ENCODE measurements at regions not wholly inside any gene's neighbourhood (a gene's known extent, or its start where the extent isn't known, plus 50 kb on each side); places are given as distances from the start of the nearest gene placed in this dataset.
"Not testable (repeated sequence)": the region's sequence is repeated elsewhere in the genome, so short reads cannot be mapped to it uniquely, and the experiment has no call there.

DNA sequence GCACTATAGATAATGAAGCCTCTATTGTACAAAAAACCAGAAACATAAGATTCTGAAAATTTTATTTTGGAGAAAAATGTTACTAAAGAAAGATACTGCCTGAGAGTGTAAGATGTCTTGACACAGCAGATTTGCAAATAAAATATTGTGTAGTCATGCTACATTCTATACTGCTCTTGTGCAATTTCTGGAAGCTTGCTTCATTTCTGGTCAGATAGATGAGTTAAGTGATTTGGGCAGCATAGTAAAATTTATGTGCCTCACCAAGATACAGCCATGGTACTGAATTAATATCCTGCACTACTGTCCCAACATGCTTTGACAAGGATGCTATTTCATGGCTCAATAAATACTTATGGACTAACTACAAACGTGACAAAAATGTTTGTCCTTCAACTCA lies 55.1 kb upstream of the STARD13 start:
- DNase-seq (ENCODE audit: low read depth): no peak

- no peak for DNase-seq (ENCODE audit: low read depth)
Observed at GRCh38 chr13:33341861-33342452, 56.4 kb upstream of the STARD13 start.

GRCh38 chr13:33345842-33346241 lies 60.3 kb upstream of the STARD13 start:
- DNase-seq (ENCODE audit: low read depth): no peak

DNA sequence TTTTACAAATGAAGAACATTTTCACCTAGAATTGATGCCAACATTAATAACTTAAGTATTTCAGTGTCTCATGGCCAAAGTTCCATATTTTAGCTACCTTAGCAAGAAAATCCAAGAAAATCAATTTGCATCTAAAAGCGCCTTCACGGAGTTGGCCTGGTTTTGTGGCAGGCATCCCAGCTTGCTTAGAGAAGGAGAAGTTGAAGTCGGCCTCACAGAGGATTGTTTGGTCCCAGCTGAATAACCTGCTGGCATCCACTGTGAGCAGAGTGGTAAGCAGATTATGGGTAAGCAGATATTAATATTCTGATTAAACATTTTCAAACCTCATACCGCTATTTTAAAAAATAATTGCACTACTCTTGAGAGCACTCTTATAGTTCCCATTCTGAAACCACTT lies 62.3 kb upstream of the STARD13 start:
- DNase-seq (ENCODE audit: low read depth): no peak

- no peak for DNase-seq (ENCODE audit: low read depth)
Observed at GRCh38 chr13:33348366-33348765, 62.8 kb upstream of the STARD13 start.

GRCh38 chr13:33349288-33349985 lies 63.9 kb upstream of the STARD13 start:
- no peak for DNase-seq (ENCODE audit: low read depth)

DNA sequence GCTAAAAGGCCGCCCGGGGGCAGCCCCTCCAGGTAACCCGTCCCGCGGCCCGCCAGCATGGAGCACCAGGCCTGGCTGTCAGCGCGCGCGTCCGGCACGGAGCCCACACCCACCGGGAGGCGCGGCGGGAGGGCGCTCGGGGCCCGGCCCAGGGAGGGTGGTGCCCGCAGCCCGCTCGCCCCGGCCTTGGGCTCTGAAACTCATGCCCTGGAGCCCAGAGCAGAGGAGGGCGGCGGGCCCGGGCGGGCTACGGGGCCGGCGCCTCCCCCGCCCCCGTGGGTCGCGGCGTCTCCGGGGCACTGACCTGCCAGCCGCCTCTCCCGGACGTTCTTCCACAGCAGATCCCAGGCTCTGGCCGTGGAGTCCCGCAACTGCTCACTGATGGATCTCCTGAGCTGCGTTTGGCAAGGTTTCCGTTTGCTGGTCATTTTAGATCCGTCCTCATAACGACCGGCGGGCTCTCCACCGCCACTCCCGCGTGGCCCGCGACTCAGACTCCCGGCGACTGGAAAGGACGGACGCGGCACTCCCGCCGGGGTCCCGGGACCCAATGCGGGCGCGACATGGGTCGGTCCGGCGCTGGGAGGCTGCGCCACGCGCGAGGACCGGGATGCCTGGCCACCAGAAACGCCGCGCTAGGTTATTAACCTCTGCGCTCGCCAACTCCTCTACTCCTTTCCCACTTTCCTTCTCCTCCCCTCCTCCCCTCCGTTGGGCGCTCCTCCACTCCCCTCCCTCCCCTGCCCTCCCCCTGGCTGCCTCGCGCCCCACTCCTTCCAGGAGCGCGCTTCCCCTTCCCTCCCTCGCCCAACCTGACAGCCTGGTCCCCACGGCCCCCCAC lies 64.7 kb upstream of the STARD13 start:
- no peak for DNase-seq (ENCODE audit: low read depth)

GRCh38 chr13:33351319-33351718 lies 65.8 kb upstream of the STARD13 start:
- no peak for DNase-seq (ENCODE audit: low read depth)

DNA sequence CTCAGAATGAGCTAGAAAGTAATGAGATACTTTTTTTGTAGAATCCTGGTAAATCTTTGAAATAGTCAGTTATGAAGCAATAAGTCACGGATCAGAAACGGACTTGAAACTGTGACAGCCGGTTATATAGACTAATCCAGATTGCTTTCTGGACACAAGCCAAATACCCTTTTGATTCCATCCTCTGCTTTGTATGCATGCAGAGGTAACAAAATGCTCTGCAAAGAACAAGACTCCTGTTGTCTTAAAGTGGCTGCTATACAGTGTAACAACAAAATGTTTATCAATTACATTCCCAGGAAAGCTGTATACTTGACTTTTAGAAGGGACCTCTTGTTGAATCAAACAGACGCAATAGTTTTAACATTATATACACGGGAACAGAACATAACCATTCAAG lies 66.5 kb upstream of the STARD13 start:
- no peak for DNase-seq (ENCODE audit: low read depth)

DNA sequence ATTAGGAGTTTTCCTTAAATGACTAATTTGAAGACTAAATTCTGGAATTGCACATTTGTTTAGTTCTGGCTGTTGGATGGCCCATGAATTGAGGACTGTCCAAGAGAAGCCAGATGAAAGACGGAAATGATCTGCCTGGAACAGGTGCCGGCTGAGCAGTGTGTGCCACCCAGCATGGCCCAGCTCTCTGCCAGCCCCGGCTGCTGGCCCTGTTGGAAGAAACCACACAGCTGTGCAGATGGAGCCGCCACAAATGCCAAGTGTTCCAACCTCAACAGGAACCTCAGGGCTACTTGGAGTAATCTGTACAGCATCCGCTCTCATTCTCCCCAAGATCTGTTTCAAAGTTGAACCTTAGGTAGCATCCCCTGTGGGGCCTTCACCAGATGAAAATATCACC lies 67.0 kb upstream of the STARD13 start:
- no peak for DNase-seq (ENCODE audit: low read depth)

DNA sequence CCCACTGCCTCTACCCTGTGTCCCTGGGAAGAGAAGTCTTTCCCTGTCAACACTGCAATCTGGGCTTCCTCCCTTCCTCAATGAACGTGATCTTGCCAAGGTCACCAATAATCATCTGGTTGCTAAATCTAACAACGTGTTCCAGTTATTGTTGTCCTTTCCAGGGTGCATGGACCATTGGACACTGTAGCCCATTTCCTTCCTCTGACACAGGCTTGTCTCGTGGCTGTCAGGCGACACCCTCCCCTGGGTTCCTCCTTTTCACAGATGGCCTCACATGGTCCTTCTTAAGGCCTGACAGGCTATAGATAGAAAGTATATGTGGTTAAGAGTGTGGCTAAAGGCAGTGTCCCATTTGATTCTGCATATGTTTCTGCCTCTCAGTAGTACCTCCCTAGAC lies 67.7 kb upstream of the STARD13 start:
- DNase-seq (ENCODE audit: low read depth): no peak

DNA sequence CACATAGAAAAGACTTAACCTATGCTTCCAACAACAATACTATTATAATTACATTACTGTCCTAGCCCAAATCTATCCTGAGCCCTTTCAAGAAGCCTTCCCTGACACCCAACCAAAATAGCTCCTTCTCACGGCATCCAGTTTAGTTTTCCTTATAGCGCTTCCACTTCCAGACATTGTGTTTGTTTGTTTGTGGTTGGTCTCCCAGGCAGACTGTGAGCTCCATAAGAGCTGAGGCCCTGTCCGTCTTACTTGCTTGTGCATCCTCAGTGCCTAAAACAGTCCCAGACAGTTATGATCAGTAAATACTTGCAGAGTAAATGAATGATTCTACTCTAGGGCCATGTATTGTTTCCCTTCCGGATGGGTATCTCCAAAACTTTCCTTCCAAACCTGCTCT lies 68.1 kb upstream of the STARD13 start:
- no peak for DNase-seq (ENCODE audit: low read depth)

DNA sequence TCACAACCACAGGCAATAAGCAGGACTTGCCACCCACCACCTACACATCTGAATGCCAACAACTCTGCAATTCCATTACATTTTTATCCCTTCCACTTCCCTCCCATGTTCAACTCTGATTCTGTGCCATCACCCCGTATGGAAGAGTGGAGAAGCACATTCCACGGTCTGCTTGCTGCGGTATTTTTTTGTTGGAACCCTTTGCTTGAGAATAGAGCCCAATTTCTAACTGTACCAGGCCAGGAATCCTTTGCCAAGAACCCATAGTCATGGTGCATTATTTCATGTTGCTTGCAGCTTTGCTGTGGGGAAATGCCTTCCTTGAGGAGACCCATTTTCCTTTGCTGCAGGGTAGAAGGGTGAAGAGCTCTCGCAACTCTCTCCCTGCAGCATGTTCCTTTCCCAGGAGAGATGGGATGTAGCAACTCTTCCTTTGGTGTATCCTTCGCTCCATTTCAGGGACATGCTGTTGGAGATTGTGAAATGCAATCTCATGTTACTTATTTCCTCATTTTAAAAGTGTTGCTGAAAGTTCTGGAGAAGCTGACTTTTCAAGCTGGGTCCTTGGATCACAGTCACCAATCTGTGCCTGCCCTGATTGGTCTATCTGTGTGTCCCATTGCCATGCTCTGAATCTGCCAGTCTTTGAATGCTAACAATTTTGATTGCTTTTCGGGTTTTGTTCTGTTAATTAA lies 69.8 kb upstream of the STARD13 start:
- DNase-seq (ENCODE audit: low read depth): no peak

- not testable (repeated sequence) for DNase-seq (ENCODE audit: low read depth)
Observed at GRCh38 chr13:33358076-33358475, 72.5 kb upstream of the STARD13 start.

GRCh38 chr13:33362986-33363727 lies 77.6 kb upstream of the STARD13 start:
- no peak for DNase-seq (ENCODE audit: low read depth)

DNA sequence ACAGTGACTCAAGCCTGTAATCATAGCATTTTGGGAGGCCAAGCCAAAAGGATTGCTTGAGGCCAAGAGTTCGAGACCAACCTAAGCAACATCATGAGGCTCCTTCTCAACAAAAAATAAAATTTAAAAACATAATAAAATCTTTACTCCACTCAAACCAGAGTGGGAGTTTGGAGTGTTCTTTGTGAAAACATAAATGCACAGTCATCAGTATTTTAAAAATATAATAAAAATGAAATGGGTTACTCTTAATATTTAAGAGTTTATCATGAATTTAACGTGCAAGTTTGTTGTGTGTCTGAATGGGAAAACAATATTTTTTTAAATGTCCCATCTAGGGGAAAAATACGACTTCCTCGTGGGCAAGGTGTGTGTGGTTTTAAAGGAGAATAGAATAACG lies 78.6 kb upstream of the STARD13 start:
- no peak for DNase-seq (ENCODE audit: low read depth)

DNA sequence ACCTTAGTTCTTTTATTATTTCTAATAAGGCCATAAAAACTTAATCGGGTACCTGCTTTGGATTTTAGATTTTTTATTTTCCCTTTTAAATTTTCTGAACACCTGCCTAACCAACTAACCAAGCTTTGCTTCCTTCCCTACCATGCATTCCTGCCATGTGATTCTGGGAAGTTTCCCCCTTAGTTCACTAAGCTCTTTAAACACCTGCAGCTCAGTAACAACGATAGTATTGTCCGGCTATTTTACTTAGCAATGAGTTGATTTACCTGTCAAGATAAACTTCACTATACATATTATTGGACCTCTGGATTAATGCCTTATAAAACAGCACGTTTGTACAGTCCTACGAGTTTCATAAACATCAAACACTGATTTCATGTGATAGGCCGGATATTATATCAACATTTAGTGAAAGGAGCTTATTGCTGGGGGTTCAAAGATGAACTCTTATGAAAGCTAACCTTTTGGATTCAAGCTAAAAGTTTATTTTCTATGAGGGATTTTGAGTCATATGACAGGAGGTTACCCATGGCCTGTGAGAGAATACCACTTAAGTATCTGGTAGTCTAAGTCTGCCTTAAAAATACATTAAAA lies 81.0 kb upstream of the STARD13 start:
- DNase-seq (ENCODE audit: low read depth): no peak

DNA sequence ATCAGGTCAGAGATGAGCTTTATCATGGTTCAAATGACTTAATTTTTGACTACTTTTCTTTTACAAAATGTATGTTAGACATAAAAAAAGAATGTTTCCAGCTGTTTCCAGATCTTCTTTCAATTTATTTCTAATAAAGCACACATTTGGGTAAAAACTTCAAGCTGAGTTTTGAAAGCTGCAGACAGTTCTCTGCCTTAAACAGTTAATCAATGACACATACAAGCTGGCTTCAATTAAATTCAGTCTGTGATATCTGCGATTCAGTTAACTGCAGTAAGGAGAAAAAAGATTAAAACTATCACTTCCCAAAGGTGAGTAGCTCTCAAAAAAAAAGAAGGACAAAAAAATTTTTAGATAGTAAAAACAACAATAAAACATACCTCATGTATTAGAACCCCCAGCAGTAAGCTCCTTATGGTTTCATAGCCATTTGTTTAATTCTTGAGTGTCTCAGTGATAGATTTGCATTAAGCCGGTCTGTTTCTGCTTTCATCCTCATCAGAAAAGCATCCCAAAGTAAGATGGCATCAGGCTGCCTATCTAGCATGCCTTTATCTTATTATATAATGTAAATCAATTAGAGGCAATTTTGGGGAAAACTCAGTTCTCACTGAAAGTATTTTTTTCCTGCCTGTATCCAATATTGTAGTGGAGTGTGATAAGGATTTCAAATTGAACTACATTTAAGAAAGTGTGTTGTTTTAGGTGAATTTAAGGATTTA lies 81.8 kb upstream of the STARD13 start:
- no peak for DNase-seq (ENCODE audit: low read depth)

DNA sequence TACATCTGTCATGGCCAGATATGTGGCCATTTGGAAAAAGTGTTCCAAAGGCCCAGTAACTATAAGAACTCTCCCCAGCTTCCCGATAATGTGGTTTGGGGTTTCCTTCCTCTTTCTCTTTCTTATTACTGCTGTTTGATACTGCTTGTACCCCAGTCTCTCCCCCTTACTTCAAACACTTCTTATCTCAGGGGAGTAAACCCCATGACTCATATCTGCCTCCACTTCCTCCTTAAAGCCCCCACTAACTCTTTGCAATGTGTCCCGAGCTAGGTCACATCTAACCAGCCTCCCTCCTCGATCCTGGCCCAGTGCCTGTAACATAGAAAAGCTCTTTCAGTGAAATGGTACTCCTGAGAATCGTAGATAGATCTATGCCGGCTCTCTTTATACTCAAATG lies 82.4 kb upstream of the STARD13 start:
- DNase-seq (ENCODE audit: low read depth): no peak

DNA sequence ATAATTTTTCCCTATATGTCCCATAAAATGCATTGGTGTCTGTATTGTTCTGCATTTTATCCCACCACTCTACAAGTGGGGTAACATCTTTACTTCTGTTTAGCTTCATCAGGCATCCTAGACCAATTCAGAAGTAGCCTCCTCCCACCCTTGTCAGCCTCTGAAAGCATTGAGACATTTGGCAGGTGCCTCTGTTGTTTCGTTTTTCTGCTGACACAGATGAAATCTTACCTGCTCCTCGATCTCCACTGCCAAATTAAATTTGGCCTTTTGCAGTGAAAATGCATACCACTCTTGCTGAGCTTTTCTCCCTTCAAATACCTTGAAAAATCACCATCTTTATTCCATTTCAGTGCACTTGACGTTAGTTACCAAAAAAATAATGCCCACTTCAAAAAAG lies 83.5 kb upstream of the STARD13 start:
- DNase-seq (ENCODE audit: low read depth): no peak

Measured in stimulated activated CD8-positive, alpha-beta memory T cell treated with anti-CD3 and anti-CD28 coated beads, Interleukin-4, amount 100 ng/mL, for 24 hours (primary cell).